Endothelial cell of umbilical vein (primary cell): ENCODE measurements at regions not wholly inside any gene's neighbourhood (a gene's known extent, or its start where the extent isn't known, plus 50 kb on each side); places are given as distances from the start of the nearest gene placed in this dataset.

ENCODE experiments used
- FOS ChIP-seq: IDR thresholded peaks from 2 replicates; pipeline ENCODE4 v1.6.1; 2011; ENCODE audit warnings: mild to moderate bottlenecking, low read length, moderate library complexity, borderline replicate concordance; ENCODE audit not compliant: insufficient read depth
- POLR2A ChIP-seq: IDR thresholded peaks from 2 replicates; pipeline ENCODE4 v1.6.1; 2012; ENCODE audit warnings: low read depth, mild to moderate bottlenecking, control low read depth, low read length
- POLR2AphosphoS5 ChIP-seq: IDR thresholded peaks from 2 replicates; pipeline ENCODE4 v1.6.1; 2012; ENCODE audit warnings: low read depth, mild to moderate bottlenecking, control low read depth, low read length, moderate library complexity; ENCODE audit not compliant: insufficient read depth
- TF ChIP-seq, protein P1 (sequence below), 2 donors: IDR thresholded peaks; 1 replicate in 1 of 2; 2 replicates in 1 of 2; pipeline ENCODE4 v1.5.1; 2011; ENCODE audit warnings: low read length in 2 of 2, mild to moderate bottlenecking in 2 of 2, moderate library complexity in 2 of 2, control low read depth in 1 of 2, inconsistent platforms in 1 of 2, low read depth in 1 of 2; ENCODE audit not compliant: insufficient read depth in 1 of 2; ENCODE audit errors: extremely low read depth in 1 of 2

GRCh38 chr16:87107201-87107600 lies 210.0 kb downstream of the C16orf95 start:
- no peak for TF ChIP-seq FOS
- TF ChIP-seq, protein P1, sequence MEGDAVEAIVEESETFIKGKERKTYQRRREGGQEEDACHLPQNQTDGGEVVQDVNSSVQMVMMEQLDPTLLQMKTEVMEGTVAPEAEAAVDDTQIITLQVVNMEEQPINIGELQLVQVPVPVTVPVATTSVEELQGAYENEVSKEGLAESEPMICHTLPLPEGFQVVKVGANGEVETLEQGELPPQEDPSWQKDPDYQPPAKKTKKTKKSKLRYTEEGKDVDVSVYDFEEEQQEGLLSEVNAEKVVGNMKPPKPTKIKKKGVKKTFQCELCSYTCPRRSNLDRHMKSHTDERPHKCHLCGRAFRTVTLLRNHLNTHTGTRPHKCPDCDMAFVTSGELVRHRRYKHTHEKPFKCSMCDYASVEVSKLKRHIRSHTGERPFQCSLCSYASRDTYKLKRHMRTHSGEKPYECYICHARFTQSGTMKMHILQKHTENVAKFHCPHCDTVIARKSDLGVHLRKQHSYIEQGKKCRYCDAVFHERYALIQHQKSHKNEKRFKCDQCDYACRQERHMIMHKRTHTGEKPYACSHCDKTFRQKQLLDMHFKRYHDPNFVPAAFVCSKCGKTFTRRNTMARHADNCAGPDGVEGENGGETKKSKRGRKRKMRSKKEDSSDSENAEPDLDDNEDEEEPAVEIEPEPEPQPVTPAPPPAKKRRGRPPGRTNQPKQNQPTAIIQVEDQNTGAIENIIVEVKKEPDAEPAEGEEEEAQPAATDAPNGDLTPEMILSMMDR (IDR thresholded peaks at IDR 0.05; ENCODE audit: extremely low read depth in 1 of 2, insufficient read depth in 1 of 2, low read depth in 1 of 2, low read length in 2 of 2) = no peak
- TF ChIP-seq POLR2AphosphoS5 = no peak
- no peak for TF ChIP-seq POLR2A
